ENCODE measurements at regions not wholly inside any gene's neighbourhood (a gene's known extent, or its start where the extent isn't known, plus 50 kb on each side); places are given as distances from the start of the nearest gene placed in this dataset.

GRCh38 chr21:19440792-19441655 is 1037.4 kb upstream of the TMPRSS15 start:
- H3K27me3 ChIP-seq (ENCODE audit: insufficient read depth, low read length) = no peaks in the 10 kb centered on the region
- H3K27ac Mint-ChIP-seq (ENCODE audit: unreplicated experiment) = no peak overlapping the region
- H3K4me3 Mint-ChIP-seq (ENCODE audit: unreplicated experiment) = no peak overlapping the region
- H3K9me3 ChIP-seq (ENCODE audit: insufficient read depth, low read depth, low read length) = no peaks in the 10 kb centered on the region
- H3K4me3 ChIP-seq (ENCODE audit: insufficient read depth, low read depth, low read length) = no peak overlapping the region
- no peaks in the 10 kb centered on the region for H3K27me3 Mint-ChIP-seq (ENCODE audit: low read depth, unreplicated experiment)
- no peaks in the 10 kb centered on the region for H3K79me2 ChIP-seq (ENCODE audit: insufficient read depth, low read length)
- no peak overlapping the region for H3K4me2 ChIP-seq (ENCODE audit: low read length)
- no peak overlapping the region for H3K27ac ChIP-seq (ENCODE audit: low read depth, low read length)
- FAIRE-seq (no peak), DNase-seq (ENCODE audit: low read depth) (no peak)
- no peaks in the 10 kb centered on the region for H3K36me3 Mint-ChIP-seq (ENCODE audit: low read depth, unreplicated experiment)
- H3K4me1 ChIP-seq (ENCODE audit: insufficient read depth, low read length) = no peaks in the 10 kb centered on the region
- no peak overlapping the region for H2AFZ ChIP-seq (ENCODE audit: low read depth, low read length)
- TF ChIP-seq EZH2 (IDR thresholded peaks at IDR 0.05; ENCODE audit: insufficient read depth, low read length) (no peak), CTCF (IDR thresholded peaks at IDR 0.05; ENCODE audit: insufficient read depth, low read depth, low read length) (no peak)
- no peaks in the 10 kb centered on the region for H3K36me3 ChIP-seq (ENCODE audit: insufficient read depth, low read length)
- H3K4me1 Mint-ChIP-seq (ENCODE audit: low read depth, unreplicated experiment) = no peaks in the 10 kb centered on the region
- H3K9ac ChIP-seq (ENCODE audit: low read length) = no peak overlapping the region
- no peaks in the 10 kb centered on the region for H3K9me3 Mint-ChIP-seq (ENCODE audit: unreplicated experiment)
- H4K20me1 ChIP-seq (ENCODE audit: insufficient read depth, low read length) = no peaks in the 10 kb centered on the region

- H3K4me3 ChIP-seq (ENCODE audit: insufficient read depth, low read depth, low read length) = no peak overlapping the region
- H3K27me3 Mint-ChIP-seq (ENCODE audit: low read depth, unreplicated experiment) = no peaks in the 10 kb centered on the region
- no peaks in the 10 kb centered on the region for H3K36me3 Mint-ChIP-seq (ENCODE audit: low read depth, unreplicated experiment)
- DNase-seq (ENCODE audit: low read depth) (no peak), FAIRE-seq (no peak)
- no peaks in the 10 kb centered on the region for H3K27me3 ChIP-seq (ENCODE audit: insufficient read depth, low read length)
- no peak overlapping the region for H3K27ac ChIP-seq (ENCODE audit: low read depth, low read length)
- no peaks in the 10 kb centered on the region for H3K79me2 ChIP-seq (ENCODE audit: insufficient read depth, low read length)
- H3K4me2 ChIP-seq (ENCODE audit: low read length) = no peak overlapping the region
- no peak overlapping the region for H3K9ac ChIP-seq (ENCODE audit: low read length)
- no peak overlapping the region for H3K4me3 Mint-ChIP-seq (ENCODE audit: unreplicated experiment)
- TF ChIP-seq CTCF (IDR thresholded peaks at IDR 0.05; ENCODE audit: insufficient read depth, low read depth, low read length) = no peak
- TF ChIP-seq EZH2 (IDR thresholded peaks at IDR 0.05; ENCODE audit: insufficient read depth, low read length) = no peak
- peaks cover 18% of the 10 kb centered on the region for H3K4me1 Mint-ChIP-seq (ENCODE audit: low read depth, unreplicated experiment)
- H3K36me3 ChIP-seq (ENCODE audit: insufficient read depth, low read length) = no peaks in the 10 kb centered on the region
- no peaks in the 10 kb centered on the region for H3K9me3 Mint-ChIP-seq (ENCODE audit: unreplicated experiment)
- H3K4me1 ChIP-seq (ENCODE audit: insufficient read depth, low read length) = no peaks in the 10 kb centered on the region
- H2AFZ ChIP-seq (ENCODE audit: low read depth, low read length) = no peak overlapping the region
- H3K27ac Mint-ChIP-seq (ENCODE audit: unreplicated experiment) = no peak overlapping the region
- no peaks in the 10 kb centered on the region for H3K9me3 ChIP-seq (ENCODE audit: insufficient read depth, low read depth, low read length)
- H4K20me1 ChIP-seq (ENCODE audit: insufficient read depth, low read length) = no peaks in the 10 kb centered on the region
These were observed 1054.7 kb upstream of the TMPRSS15 start for GRCh38 chr21:19458295-19458694.

Data from astrocyte (in vitro differentiated cells and primary cell).